GM21526 (cell line): ENCODE measurements at regions not wholly inside any gene's neighbourhood (a gene's known extent, or its start where the extent isn't known, plus 50 kb on each side); places are given as distances from the start of the nearest gene placed in this dataset.

Source experiments
- ATAC-seq: cut with Tn5 transposase; IDR thresholded peaks from one replicate; pipeline ENCODE4 v1.9.1; 2021; ENCODE audit warnings: moderate library complexity; ENCODE audit not compliant: unreplicated experiment, low FRiP score

DNA sequence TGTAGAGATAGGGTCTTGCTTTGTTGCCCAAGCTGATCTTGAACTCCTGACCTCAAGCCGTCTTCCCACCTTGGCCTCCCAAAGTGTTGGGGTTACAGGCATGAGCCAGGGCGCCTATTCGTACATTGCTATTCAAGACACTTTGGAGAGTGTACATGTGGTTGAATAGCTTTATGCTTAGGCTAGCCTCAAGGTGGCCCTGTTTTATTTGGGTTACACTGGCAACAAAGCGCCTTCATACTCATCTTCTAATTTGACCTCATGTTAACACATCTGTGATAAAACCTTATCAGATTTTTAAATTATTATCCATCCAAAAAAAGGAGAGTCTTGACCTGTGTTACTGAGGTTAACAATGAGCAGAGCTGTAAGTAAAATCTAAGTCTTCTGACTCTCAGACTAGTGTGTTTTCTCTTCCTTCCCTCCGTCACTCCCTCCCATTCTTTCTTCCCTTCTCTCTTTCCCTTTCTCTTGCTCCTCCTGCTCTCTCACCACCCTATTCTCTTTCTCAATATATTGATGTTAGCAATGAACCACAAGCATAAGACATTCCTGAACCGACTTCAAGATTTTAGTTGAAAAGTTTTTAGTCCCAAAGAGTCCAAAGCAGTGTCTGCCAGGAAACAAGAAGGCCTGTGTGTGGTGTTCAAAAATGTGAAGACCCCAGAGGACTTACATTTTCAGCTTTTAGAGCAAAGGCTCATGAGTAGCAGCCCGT lies 603.7 kb upstream of the CFAP20DC start:
- no peak for ATAC-seq

DNA sequence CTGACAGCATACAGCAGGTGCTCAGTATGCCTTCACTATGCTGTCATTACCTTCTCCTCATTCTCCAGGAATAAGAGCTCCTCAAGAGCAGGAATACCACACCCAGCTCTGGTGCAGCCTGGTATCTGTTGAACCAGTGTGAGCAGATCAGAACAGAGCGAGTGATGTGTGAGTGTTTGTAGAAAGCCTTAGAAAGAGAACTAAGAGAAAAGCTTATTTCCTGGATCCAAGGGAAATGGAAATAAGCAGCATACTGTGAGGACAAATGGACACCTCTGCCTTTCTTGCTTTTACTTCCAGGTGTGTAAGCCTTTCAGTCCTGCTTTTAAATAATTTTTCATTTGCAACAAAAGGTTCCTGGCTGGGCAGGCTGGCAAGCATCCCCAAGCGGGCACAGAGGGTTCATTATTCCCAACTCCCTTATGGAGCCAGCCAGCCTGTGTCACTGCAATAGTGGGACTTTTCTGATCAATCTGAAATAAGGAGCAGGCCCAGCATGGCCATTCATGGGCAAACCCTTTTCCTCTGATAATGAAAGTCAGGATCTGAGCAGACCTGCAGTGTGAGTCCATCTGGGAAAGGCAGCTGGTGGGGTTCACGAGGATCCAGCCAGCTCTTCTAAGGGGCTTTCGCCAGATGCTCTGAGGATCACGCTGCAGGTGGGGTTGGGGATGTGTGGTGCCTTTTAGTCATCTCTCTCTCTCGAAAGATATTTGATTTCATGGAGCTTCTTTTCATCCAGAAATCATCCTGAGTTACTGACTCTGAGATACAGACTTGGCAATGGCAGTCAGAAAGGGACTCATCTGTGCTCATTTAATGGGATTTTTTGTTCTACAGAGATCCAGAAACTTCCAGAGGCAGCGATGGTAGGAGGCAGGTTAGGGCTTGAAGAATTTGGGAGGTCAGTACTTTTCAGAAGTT lies 594.9 kb upstream of the CFAP20DC start:
- ATAC-seq, result no peak

DNA sequence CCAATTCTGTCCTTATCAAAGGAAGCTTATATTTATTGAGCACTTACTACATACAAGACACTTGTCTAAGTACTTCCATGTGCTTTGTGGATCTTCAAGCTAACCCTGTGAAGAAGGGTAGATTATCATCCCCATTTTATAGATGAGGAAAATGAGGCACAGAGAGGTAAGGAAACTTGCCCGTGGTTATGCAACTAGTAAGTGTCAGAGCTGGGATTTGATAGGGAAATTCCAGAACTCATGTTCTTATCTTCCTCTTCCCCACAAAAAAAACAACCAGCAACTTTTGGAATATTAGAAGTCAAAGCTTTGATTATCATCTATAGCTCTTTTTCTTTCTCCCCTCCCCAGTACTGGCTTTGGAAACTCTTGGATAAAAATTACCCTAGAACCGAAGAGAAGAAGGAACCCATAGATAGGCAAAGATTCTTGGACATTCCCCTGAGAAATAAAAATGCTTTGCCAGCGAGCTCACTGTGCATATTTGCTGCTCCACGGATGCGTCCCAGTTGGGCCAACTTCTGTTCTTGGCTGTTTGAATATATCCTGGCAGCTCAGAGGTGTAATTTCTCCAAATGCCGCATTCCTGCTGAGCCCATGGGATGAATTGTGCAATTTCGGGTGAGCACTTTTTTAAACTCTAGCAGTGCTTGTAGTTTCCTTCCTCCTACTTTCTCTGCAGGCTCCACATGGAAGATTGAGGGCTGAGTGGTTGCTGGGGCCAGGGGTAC lies 591.5 kb upstream of the CFAP20DC start:
- no peak for ATAC-seq

DNA sequence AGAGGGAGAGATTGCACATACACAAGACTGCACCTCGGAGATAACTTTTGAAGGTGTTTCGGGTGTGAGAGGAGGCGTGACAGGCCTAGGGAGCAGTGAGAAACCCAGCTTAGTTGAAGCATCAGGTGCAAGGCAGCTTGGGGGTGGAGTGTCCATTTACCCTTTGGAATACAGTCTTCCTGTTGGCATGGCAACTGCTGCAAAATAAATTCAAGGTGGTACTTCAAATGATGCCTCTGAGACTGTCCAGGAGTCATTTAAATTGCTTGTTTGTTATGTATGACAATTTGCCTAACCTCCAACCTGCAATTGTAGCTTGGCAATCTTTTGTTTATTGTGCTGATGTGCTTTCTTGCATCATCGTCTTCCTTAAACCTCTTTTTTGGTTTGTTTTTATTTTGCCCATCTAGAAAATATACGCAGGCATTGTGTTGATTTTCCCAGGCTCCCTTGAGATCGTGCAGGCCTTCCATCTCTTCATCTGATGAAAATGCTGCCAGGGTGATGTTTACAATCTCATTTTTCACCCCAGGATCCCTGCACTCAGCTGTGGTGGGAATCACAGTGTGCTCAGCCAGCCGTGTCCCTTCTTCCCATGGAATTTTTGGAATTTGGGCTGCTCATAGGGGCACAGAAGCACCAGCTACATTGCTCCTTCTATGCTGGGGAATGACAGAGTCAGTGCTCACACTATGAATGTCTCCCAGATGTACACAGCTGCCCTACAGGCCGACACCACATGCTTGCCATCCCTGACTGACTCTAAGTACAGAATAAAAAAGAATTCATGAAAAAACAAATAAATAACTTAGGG lies 583.1 kb upstream of the CFAP20DC start:
- ATAC-seq, result no peak

DNA sequence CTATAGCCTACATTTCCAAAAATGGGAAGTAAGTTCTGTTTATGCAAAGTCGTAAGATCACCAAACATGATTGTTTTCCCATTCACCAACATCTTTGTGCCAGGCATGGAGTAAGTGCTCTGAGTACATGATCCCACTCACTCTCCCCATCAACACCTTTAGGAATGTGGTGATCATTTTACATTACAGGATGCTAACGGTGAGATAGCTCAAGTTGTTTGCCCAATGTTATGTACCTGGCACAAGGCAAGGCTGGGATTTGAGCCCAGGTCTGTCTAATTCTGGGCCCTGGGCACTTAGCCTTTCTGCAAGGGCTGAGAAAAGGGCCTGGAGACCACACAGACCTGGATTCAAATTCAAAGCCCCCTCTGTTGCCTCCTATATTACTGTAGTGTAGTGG lies 581.7 kb upstream of the CFAP20DC start:
- ATAC-seq, result no peak

DNA sequence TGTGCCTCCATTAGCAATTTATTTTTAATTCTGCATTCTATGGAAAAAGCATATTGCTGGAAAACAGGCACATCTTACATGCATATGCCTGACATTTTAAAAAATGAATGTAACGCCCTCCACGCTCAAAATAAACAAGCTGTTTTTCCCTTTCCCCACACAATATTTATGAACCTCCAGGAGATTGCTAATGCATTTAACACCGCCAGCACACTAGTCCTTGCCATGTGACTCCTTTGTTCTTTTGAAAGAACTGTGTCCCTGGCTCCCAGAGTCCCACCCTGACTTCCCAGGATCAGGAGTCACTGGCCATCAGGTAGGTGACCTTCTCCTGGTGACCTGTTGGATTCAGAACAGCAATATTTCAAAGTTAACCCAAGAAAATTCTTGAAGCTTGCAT lies 571.2 kb upstream of the CFAP20DC start:
- ATAC-seq, result no peak

DNA sequence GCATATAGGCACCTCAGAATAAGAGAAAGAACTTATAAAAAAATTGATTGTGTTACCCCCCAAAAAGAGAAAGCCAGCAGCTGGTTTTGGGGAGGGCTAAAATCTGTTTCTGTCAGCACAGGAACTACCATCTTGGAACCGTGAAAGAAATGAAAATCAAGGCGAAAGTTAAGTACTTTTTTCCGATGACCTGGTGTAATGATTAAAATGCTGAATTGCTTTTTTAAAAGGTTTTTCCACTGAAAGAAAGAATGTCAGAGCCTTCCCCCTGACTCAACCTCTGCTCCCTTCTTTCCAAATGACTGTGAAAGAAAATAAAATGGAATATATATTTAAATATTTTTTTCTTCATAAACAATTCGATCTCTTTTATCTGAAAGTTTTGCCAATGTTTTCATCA lies 570.5 kb upstream of the CFAP20DC start:
- ATAC-seq, result no peak

DNA sequence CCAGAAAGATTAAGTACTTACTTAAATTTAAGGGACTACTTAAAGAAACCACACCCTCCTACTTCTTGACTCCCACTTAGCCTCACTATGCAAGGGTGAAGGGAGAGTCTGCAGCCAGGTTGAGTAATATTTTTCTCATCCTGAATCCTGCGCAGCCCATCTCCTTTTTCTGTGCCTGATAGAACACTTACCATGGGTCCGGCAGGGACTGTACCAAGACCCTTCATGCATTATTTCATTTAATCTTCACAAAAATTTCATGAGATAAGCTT lies 562.6 kb upstream of the CFAP20DC start:
- no peak for ATAC-seq

DNA sequence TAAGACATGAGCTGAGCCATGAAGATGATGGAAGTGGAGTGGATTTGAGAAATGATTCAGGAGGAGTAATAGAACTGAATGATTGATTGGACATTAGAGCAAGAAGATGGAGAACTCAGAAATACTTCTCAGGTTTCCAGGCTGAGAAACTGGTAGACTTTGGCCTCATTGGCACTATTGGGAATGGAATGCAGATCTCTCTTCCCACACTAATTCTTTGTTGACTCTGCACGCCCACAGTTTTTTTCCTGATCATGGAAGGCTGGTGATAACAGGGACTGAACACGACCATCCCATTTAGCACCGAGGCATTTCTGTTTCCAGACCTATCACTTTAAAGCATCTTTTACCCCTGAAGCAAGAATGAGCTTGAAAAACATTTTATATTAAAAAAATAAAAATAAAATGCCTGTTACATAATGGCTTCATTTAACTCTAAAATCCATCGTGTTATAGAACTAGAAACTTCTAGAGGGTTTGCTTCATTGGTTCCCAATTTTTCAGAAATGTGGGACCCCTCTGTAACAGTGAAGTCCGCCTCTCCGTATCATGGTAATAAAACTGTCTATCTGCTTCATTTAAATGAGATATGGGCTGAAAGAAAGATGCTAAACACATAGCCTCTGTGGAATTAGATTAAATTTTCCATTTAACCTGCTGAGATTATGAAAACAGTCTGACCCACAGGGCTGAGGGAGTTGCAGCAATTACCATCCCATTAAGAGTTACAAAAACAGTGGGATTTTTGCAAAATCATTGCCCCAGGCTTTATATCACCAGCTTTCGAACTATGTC lies 562.0 kb upstream of the CFAP20DC start:
- ATAC-seq, result no peak

DNA sequence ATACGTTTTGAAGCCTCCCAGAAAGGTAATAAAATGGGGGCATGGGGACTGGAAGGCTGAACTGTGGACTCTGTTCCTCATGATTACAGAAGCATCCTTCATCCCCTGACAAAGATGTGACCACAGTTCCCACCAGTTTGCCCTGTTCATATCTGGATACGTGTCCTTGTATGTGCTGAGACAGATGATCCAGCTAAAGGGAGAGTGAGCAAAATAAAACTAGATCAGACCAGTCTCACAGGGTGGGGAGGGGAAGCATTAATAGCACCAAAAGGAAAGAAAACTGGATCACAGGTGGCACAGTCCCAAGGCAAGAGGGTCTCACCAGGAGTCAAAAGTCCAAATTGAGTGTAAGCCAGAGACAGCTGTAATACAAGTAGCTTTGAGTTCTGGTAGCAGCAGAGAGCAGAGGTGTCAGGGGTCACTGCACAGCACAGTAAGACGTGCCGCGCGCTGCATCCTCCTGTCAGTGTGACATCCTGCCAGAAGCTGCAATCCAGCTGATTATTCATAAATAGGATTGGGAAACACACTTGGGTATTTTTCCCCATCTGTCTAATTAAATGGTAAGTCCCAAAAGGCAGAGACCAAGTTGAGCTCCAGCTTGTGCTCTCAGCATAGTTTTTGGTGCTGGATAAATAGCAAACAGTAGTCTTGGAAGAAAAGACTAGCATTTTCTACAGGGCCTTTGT lies 560.0 kb upstream of the CFAP20DC start:
- ATAC-seq, result no peak

DNA sequence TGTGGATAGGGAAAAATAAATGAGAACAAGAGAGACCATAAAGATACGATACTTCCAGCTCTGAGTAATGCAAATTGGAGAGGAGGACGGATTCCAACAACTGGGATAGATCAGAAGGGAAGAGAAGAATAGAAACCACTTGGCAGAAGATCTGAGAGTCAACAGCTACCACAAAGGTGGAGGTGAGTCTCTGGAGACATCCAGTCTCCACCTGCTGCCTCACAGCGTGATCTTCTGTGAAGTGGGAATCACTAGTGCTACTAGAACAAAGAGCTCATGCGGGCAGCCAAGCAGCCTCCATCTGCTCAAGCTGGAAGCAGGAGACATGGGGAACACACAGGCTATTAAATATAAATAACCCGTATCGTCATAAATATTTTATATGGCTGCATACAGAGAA lies 558.5 kb upstream of the CFAP20DC start:
- no peak for ATAC-seq

DNA sequence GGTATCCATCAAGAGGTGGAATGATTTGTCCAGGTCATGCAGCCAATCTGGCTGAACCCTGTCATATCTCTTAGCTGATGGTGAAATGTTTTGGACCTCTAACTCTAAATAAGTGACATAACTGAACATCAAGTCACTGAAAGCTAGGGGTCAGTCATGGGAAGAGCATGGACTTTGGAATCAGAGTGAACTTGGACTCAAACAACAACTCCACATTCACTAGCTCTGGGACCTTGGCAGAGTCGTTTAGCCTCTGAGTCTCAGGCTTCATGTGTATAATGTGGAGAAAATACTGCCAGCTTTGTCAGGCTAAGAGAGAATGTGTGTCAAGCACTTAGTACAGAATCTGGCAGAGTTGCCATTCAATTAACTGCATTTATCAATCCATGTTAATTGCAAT lies 557.8 kb upstream of the CFAP20DC start:
- no peak for ATAC-seq

DNA sequence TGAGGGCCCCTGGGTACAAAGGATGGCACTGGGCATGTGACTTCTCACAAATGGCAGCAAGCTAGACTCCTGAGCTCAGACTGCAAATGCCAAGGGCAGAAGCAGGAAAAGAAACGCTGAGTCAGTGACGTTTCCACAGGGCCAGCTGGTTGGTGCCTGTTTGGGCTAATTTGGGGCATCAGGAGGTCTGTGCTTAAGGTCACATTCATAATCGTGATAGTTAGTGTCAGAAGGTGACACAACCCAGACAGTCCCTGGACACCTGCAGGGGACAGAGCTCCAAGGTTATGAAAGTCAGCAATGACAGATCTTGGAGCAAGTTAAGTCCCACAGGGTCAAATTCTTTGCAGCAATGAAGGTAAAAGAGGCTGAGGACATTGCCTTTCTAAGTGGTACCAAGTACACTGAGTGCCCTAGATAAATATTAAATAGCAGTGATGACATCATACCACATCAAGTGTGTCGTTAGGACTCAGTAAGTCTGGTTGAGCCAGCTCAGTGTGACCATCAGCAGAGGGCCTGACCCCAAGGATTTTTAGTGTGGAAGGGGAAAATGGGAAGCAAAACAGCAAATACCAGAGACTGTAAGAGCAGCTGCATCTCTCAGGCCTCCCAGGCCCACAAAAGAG lies 556.9 kb upstream of the CFAP20DC start:
- ATAC-seq, result no peak

DNA sequence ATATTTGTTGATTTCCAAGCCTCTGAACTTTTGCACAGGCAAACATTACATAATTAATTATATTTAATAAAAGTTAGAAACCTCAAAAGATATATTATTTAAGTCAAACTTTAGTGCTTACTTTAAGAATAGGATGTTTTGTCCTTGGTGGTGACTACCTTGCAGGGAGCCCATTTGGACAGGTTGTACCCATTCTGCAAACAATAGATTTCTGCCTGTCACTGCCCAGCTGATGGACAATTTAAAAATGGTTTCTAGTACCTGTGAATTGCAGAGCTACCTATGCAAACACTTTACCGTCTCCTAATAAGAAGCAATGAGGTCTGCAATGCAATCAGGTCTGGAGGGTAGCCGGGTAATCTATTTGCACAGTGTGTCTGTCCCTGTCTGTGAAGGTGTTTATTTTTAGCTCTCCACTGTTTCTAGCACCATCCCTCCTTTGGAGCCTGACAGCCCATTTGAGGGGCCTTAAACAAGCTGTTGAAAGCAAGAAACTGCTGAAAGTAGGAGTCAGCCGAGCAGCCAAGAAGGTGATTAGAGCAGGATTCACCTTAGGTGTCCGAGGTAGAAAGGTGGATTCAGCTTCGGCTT lies 556.2 kb upstream of the CFAP20DC start:
- ATAC-seq, result no peak

DNA sequence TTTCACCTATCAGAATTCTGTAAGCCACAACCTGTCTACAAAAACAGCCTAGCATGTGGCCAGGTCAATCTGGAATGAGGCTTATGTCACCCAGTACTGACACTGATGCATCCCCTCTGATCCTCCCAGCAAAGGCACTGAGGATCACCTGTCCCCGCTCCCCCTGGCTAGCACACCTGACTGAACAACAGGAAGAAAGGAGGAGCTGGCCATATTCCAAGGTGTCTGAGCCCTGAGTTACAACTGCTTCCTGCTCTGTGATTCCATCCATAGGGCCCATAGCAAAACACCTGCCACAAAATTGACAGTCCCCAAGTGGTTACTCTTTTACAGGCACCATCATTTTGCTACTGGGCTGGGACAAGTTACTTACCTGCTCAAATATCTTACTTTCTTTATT lies 555.5 kb upstream of the CFAP20DC start:
- no peak for ATAC-seq

DNA sequence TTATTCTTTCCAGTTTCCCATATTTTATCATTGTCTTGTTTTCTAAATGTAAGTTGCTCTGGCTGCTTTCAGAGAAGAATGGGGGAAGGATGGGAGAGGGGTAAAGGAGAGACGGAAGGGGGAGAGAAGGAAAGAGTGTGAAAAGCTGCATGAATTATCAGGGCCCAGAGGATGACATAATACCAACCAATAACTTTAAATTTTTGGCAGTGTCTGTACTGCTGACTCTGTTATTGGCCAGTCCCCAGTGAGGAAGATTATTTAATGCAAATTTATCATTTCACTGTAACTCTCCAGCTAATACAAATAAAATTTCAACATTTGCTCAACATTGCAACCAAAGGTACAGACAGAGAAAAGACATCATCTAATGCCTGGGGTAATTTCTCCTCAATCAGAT lies 551.7 kb upstream of the CFAP20DC start:
- no peak for ATAC-seq

DNA sequence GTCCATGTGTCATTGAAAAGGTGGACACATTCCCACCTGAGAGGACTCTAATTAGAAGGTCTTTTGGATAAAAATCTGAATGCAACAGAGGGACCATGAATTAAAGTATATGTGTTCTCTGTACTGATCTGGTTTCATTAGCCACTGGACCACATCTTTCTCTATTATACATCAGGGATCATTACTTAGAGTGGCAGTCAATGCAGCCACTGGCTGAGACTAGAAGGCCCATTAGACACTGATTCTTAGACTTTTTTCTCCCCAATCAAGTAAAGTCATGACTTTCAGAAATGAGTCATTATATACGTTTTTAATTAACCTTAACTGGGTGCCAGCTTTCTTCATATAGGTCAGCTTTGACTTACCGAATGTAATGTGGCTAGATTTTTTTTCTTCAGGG lies 550.8 kb upstream of the CFAP20DC start:
- ATAC-seq, result no peak

DNA sequence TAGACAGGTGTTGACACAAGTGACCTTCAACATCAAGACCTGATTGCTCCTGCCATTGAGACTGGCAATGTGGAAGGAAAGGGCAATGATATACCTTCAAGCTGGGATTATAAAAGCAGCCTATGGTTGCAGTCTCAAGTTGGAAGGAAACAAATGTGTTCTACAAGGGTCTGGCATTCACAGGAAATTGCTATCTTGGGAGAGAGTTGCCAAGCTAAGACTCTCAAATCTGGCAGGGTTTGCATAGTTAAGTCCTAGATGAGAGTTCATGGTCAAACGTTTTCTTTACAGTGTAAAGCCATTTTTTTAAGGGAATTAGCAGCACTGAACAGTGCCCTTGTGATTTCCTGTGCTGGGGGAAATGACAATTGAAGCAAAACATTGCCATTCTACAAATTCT lies 546.9 kb upstream of the CFAP20DC start:
- no peak for ATAC-seq

DNA sequence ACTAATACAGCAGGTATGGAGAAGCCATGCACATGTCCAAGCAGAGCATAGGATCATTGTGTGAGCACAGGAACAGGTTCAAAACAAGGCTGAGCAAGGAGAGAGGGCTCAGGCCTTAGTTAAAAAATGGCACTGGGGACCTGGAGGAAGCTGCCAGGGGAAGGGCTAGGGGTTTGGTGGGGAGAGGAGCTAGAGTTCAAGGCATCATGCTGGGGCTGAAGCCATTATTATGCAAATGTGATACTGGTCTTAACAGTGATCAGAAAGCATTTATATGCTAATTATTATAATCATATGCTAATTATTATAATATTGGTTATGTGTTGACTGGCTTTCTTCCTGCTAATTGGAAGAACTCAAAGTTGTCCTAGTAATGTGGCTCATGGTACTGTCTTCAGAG lies 546.0 kb upstream of the CFAP20DC start:
- no peak for ATAC-seq
